HG03457 (cell line): ENCODE measurements at regions not wholly inside any gene's neighbourhood (a gene's known extent, or its start where the extent isn't known, plus 50 kb on each side); places are given as distances from the start of the nearest gene placed in this dataset.
"Not testable (repeated sequence)": the region's sequence is repeated elsewhere in the genome, so short reads cannot be mapped to it uniquely, and the experiment has no call there.

Experiments used
- ATAC-seq: cut with Tn5 transposase; IDR thresholded peaks from one replicate; pipeline ENCODE4 v1.9.1; 2021; ENCODE audit warnings: moderate number of reproducible peaks; ENCODE audit not compliant: unreplicated experiment

- no peak for ATAC-seq
These were observed 149.3 kb downstream of the TGFB2 start for GRCh38 chr1:218494449-218494852.

DNA sequence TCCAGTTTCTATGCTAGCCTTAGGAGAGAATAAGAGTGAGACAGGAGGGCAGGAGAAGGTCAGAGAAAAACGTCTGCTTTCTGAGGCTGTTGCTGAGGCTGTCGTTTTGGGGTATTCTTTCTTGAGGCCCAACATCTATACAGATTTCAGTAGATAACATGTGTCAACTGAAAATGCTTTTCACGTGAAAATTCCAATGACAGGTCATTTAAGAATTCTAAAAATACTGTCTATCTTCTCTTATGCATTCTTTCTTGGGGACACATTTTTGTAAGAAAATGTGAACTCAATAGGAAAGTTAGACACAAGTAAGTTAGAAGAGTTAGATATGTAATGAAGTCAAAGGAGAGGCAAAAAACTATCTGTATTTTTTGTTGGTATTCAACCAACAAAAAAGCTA is 150.8 kb downstream of the TGFB2 start:
- ATAC-seq: no peak

DNA sequence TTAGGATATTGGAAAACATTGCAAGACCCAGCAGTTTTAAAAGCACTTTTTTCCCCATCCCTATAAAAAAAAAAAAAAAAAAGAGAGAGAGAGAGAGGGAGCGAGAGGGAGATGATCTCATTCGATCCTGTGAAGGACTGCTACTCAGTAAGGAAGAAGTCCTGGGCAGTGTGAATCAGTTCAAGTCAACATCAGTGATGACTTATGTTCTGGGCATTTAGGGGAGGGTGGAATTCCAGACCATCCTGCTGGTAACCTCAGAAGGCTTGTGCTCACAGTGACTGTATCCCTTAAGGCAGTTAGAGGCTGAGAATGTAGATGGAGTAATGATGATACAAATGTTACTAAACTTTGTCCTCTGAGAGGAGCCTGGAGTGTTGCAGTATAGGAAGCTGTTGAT is 151.4 kb downstream of the TGFB2 start:
- no peak for ATAC-seq

- ATAC-seq: no peak
These were observed 153.2 kb downstream of the TGFB2 start for GRCh38 chr1:218498056-218498938.

- ATAC-seq: no peak
These were observed 154.0 kb downstream of the TGFB2 start for GRCh38 chr1:218499011-218499691.

DNA sequence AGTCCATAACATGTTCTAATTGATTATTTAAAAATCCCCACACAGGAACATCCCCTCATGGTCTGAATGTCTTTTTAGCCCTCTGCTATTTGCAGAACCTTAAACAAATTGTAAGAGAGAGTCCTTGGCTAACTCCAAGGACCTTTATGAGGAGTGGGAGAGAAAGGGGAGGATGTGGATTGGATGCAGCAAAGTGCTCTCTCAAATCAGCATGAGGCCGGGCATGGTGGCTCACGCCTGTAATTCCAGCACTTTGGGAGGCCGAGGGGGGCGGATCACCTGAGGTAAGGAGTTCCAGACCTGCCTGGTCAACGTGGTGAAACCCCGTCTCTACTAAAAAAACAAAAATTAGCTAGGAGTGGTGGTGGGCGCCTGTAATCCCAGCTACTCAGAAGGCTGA is 154.8 kb downstream of the TGFB2 start:
- no peak for ATAC-seq

DNA sequence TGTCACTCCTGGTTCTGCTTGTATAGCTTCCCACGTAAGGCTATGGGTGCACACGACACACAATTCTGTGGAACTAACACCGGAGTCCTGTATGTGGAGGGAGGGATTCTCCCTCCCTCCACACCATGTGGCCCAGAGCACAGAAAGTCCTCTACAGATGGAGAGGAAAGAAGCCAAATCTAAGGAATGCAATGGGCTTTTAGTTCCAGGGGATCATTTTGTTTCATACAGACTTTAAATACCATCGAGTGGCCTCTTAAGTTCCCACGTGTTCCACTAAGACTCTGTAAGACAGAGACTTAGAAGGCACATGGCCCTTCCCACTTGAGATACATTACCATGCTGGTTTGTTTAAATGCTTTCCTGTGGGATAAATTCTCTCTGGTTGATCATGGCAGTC is 156.0 kb downstream of the TGFB2 start:
- no peak for ATAC-seq

- ATAC-seq: no peak
These were observed 157.2 kb downstream of the TGFB2 start for GRCh38 chr1:218502383-218502782.

DNA sequence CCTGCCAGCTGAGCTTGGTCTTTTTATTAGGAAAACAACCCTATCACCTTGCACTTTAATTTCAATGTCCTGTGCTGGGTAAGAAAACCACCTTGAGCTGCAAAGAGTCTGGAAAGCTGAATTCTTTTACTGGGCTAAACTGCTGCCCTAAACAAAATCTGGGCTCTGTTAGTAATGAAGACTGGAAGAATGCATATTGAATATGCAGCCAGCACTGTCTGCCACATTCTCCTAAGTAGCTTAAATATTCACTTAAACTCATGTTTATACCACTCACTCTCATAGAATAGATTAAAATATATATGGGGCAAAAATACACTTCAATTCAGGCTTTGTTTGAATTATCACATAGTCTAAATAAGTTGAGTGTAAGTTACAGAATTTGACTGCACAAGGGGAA is 158.0 kb downstream of the TGFB2 start:
- ATAC-seq: no peak

DNA sequence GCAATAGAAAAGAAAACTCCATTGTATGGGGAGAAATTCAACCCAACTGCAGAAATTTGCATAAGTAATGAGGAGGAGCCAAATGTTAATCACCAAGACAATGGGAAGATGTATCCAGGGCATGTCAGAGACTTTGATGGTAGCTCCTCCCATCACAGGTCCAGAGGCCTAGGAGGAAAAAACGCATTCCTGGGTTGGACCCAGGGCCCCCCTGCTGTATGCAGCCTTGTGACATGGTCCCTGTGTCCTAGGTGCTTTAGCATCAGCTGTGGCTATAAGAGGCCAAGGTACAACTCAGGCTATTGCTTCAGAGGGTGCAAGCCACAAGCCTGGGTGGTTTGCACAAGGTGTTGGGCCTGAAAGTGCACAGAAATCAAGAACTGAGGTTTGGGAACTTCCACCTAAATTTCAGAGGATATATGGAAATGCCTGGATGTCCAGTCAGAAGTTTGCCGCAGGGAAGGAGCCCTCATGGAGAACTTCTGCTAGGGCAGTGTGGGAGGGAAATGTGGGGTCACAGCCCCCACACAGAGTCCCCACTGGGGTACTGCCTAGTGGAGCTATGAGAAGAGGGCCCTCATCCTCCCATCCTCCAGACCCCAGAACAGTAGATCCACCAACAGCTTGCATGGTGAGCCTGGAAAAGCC is 162.3 kb downstream of the TGFB2 start:
- ATAC-seq: no peak

DNA sequence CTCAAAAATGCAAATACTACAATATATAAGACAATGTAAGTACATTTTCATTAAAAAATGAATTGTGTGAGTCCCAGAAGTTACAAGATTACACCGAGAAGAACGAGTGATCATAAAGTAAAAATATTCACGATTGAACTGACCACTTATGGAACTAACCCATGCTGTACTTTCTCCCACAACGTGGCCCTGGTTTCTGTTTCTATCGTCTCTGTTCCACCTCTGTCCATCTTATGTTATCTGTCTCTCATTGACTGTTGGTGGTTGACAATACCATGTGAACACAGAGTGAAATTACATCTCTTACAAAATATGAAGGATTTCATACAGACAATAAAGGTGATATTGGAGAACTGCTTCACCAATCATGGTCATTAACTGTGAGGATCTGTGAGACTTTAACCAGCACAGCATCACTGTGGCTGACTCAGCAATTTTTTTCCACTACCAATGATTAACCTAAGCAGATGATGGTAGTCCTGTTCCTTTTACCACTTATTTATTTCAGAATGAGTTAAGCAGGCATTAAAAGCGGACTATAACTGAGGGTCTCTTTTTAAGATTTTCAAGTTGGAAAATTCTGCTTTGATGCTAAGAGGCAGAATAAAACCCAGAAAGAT is 165.1 kb downstream of the TGFB2 start:
- ATAC-seq: no peak

GRCh38 chr1:218513328-218513727 is 168.2 kb downstream of the TGFB2 start:
- ATAC-seq: no peak

DNA sequence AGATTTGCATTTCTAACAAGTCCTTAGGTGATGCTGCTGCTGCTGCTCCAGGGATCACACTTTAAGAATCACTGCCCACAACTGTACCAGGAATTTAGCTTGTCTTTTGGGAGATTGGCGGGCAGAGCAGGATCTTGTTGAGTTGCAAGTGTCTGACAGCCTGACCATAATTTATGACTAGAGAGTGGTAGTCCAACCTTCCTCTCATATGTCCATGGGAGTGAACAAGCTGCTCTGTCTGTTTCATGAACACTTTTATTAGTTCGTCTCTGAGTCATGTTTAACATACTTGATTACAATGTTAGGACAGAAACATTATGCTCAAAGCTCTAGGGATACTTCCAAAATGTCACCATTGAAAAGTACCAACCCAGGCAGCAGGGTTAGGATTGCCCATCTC is 169.6 kb downstream of the TGFB2 start:
- ATAC-seq: no peak

DNA sequence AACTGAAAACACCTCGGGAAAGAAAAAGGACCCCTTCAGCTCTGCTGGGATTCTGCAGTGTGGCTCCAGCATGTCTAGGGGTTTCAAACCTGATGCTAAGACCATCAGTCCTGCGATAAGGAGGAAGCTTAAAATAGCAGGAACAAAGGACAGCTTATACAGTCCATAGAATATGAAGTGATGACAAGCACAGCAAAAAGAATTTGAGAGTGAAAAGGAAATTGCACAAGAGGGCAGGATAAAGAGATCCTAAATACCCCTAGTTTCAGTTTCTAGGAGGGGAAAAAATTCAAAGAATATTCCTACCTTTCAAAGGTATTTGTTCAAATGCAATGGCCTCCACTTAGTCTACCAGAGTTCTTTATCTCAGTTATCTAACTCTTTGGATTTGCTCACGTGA is 171.4 kb downstream of the TGFB2 start:
- no peak for ATAC-seq

- no peak for ATAC-seq
These were observed 172.3 kb downstream of the TGFB2 start for GRCh38 chr1:218517459-218517858.

GRCh38 chr1:218518216-218518740 is 173.1 kb downstream of the TGFB2 start:
- no peak for ATAC-seq

- not testable (repeated sequence) for ATAC-seq
These were observed 175.5 kb downstream of the TGFB2 start for GRCh38 chr1:218520646-218521045.

DNA sequence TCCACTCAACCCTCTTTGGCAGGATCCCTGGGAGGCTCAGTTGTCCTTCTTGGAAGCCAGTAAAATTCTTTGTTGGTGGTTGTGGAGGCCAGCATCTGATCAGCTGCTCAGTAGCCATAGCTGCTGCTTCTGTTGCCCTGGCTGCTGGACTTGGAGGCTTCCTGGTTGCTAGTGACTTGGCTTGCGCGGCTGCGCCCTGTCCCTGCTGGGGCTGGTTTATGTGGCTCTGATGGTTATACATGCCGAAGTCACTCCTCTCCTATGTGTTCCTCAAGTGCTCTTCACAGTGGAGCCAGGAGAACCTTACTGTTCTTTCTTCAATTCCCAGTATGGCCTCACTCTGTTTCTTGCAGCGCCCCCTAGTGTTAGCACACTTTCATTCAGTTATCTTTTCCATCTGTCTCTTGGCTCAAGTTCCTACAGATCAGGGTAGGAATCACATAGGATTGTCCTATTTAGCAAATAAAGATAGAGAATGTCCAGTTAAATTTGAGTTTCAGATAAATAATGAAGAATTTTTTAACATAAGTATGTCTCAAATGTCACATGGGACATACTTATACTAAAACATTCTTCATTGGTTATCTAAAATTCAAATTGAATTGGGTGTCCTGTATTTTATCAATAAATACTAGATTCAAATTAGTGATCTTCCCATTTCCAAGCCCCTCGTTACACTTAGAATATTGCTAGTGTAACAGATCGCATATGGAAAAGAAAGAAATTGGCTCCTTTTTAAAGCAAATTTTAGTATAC is 176.5 kb downstream of the TGFB2 start:
- ATAC-seq: peak; percentile 67

DNA sequence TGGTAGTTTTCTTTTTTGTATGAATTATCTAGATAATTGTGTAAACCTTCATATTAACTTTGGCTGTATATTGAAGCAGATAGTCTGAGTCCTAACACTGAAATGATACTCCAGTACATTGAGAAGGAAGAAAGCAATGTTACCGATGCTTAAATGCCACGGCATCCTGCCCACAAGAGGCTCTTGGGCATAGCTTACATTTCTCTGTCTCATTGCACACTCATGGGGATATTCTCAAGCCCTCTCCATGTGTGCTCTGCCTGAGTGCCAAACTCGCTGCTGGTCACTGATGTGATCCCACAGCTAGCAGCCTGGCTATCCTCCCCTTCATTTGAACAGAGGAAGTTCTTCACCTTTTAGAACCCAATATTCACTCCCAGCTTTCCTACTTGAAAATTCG is 179.4 kb downstream of the TGFB2 start:
- ATAC-seq: no peak

GRCh38 chr1:218525031-218525430 is 179.9 kb downstream of the TGFB2 start:
- no peak for ATAC-seq
